GM19452 (cell line): ENCODE measurements at regions not wholly inside any gene's neighbourhood (a gene's known extent, or its start where the extent isn't known, plus 50 kb on each side); places are given as distances from the start of the nearest gene placed in this dataset.

Experiments
- ATAC-seq: cut with Tn5 transposase; IDR thresholded peaks from one replicate; pipeline ENCODE4 v1.9.1; 2021; ENCODE audit not compliant: unreplicated experiment

- no peak for ATAC-seq
Measured at GRCh38 chr2:236847538-236848263, 238.0 kb upstream of the COPS8 start.

- ATAC-seq, result no peak
Measured at GRCh38 chr2:236848501-236848900, 237.2 kb upstream of the COPS8 start.

- no peak for ATAC-seq
Measured at GRCh38 chr2:236849508-236849907, 236.2 kb upstream of the COPS8 start.

- ATAC-seq, result no peak
Measured at GRCh38 chr2:236849940-236850339, 235.7 kb upstream of the COPS8 start.

GRCh38 chr2:236851187-236851586 is 234.5 kb upstream of the COPS8 start:
- no peak for ATAC-seq

GRCh38 chr2:236852100-236852976 is 233.4 kb upstream of the COPS8 start:
- ATAC-seq, result no peak

GRCh38 chr2:236852977-236853374 is 232.7 kb upstream of the COPS8 start:
- ATAC-seq, result no peak

GRCh38 chr2:236853585-236854051 is 232.1 kb upstream of the COPS8 start:
- no peak for ATAC-seq

- no peak for ATAC-seq
Measured at GRCh38 chr2:236855176-236855865, 230.4 kb upstream of the COPS8 start.

- ATAC-seq, result no peak
Measured at GRCh38 chr2:236855866-236856847, 229.5 kb upstream of the COPS8 start.

GRCh38 chr2:236856848-236857235 is 228.8 kb upstream of the COPS8 start:
- ATAC-seq, result no peak

GRCh38 chr2:236857246-236857645 is 228.4 kb upstream of the COPS8 start:
- ATAC-seq, result no peak

GRCh38 chr2:236857781-236858180 is 227.9 kb upstream of the COPS8 start:
- ATAC-seq, result no peak

- ATAC-seq, result no peak
Measured at GRCh38 chr2:236858661-236859060, 227.0 kb upstream of the COPS8 start.

- ATAC-seq, result no peak
Measured at GRCh38 chr2:236859908-236860307, 225.8 kb upstream of the COPS8 start.

- no peak for ATAC-seq
Measured at GRCh38 chr2:236861196-236861875, 224.4 kb upstream of the COPS8 start.

- ATAC-seq, result no peak
Measured at GRCh38 chr2:236861944-236862343, 223.7 kb upstream of the COPS8 start.

- ATAC-seq, result no peak
Measured at GRCh38 chr2:236862526-236862925, 223.2 kb upstream of the COPS8 start.

- no peak for ATAC-seq
Measured at GRCh38 chr2:236862961-236863728, 222.5 kb upstream of the COPS8 start.
